Suprapubic skin (tissue), 4 donors: ENCODE measurements at regions not wholly inside any gene's neighbourhood (a gene's known extent, or its start where the extent isn't known, plus 50 kb on each side); places are given as distances from the start of the nearest gene placed in this dataset.

ENCODE experiments used
- POLR2A ChIP-seq, 2 donors: fragments of 450-650 bp; IDR thresholded peaks; one replicate each; pipeline ENCODE4 v1.6.1; 2017; ENCODE audit warnings: antibody characterized with exemption in 2 of 2, mild to moderate bottlenecking in 2 of 2, moderate library complexity in 2 of 2
- POLR2AphosphoS5 ChIP-seq, 3 donors: sonication (generic); formaldehyde crosslinking; IDR thresholded peaks; one replicate each; pipeline ENCODE4 v1.6.1; 2017; ENCODE audit warnings: antibody characterized with exemption in 3 of 3
- TF ChIP-seq, protein P1 (sequence below), 2 donors: fragments of 200-600 bp in 1 of 2; fragments of 450-650 bp in 1 of 2; sonication (generic) in 1 of 2; IDR thresholded peaks; one replicate each; pipeline ENCODE4 v1.5.1; 2016 to 2019; ENCODE audit warnings: antibody characterized with exemption in 2 of 2, mild to moderate bottlenecking in 1 of 2, moderate library complexity in 1 of 2

DNA sequence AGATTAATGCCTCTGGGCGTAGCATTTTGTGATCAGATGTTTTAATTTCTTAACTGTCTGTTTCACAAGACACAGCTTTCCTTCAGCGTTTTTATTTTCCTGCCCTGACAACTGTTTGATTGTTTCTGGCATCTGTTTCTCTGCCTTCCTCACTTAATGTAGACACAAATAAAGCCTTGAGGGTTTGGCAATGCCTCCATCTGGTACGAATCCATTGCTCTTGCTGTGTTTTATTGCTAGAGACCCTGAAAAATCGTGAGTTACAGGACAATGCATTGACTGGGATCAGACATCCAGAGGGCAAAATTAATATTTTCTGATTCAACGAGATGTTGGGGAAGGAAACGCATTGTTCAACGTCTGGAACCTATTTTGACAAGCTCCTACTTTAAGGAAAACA is 363.5 kb downstream of the MRPL39 start:
- TF ChIP-seq POLR2AphosphoS5 (IDR thresholded peaks at IDR 0.05) (no peak), POLR2A (IDR thresholded peaks at IDR 0.05) (no peak)
- TF ChIP-seq, protein P1, sequence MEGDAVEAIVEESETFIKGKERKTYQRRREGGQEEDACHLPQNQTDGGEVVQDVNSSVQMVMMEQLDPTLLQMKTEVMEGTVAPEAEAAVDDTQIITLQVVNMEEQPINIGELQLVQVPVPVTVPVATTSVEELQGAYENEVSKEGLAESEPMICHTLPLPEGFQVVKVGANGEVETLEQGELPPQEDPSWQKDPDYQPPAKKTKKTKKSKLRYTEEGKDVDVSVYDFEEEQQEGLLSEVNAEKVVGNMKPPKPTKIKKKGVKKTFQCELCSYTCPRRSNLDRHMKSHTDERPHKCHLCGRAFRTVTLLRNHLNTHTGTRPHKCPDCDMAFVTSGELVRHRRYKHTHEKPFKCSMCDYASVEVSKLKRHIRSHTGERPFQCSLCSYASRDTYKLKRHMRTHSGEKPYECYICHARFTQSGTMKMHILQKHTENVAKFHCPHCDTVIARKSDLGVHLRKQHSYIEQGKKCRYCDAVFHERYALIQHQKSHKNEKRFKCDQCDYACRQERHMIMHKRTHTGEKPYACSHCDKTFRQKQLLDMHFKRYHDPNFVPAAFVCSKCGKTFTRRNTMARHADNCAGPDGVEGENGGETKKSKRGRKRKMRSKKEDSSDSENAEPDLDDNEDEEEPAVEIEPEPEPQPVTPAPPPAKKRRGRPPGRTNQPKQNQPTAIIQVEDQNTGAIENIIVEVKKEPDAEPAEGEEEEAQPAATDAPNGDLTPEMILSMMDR (IDR thresholded peaks at IDR 0.05): no peak
